ENCODE measurements at regions not wholly inside any gene's neighbourhood (a gene's known extent, or its start where the extent isn't known, plus 50 kb on each side); places are given as distances from the start of the nearest gene placed in this dataset.

DNA sequence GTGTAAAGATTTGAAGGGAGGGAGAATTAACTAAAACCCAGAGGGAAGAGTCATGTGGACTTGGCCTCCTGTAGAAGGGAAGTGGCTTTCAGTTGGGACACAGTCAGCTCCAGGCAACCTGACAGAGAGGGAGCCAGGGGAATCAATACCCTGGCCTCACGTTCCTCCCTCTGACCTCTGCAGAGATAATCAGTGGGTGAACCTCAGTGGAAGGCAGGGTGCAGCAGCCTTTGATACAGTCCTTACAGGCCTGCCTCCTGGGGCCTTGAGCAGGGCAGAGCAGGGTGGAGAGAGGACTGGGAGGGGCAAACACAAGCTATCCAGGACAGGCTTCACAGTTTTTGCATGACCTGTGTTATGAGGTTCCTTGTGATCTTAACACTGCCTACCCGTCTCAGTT, 61.9 kb upstream of the GPBP1 start:
- TF ChIP-seq IRF9 (tag; IDR thresholded peaks at IDR 0.05) (no peak), CHCHD3 (CRISPR knock-in tag; IDR thresholded peaks at IDR 0.05) (no peak), TCF7L2 (IDR thresholded peaks at IDR 0.05; ENCODE audit: low read depth, low read length) (no peak), EP300 (IDR thresholded peaks at IDR 0.05; ENCODE audit: low read length) (no peak), TEAD1 (CRISPR knock-in tag; IDR thresholded peaks at IDR 0.05) (no peak)
- TF ChIP-seq, protein P1, sequence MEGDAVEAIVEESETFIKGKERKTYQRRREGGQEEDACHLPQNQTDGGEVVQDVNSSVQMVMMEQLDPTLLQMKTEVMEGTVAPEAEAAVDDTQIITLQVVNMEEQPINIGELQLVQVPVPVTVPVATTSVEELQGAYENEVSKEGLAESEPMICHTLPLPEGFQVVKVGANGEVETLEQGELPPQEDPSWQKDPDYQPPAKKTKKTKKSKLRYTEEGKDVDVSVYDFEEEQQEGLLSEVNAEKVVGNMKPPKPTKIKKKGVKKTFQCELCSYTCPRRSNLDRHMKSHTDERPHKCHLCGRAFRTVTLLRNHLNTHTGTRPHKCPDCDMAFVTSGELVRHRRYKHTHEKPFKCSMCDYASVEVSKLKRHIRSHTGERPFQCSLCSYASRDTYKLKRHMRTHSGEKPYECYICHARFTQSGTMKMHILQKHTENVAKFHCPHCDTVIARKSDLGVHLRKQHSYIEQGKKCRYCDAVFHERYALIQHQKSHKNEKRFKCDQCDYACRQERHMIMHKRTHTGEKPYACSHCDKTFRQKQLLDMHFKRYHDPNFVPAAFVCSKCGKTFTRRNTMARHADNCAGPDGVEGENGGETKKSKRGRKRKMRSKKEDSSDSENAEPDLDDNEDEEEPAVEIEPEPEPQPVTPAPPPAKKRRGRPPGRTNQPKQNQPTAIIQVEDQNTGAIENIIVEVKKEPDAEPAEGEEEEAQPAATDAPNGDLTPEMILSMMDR (IDR thresholded peaks at IDR 0.05 in 2 of 3, conservative IDR thresholded peaks at IDR 0.05 in 1 of 3; ENCODE audit: insufficient read depth in 2 of 3, low read depth in 1 of 3, low read length in 3 of 3), result no peak
